Prostate gland (tissue), 2 donors: ENCODE measurements at regions not wholly inside any gene's neighbourhood (a gene's known extent, or its start where the extent isn't known, plus 50 kb on each side); places are given as distances from the start of the nearest gene placed in this dataset.
"Not testable (repeated sequence)": the region's sequence is repeated elsewhere in the genome, so short reads cannot be mapped to it uniquely, and the experiment has no call there.

ENCODE experiments used
- CTCF ChIP-seq, 4 experiments: fragments of 200-600 bp in 2 of 4; fragments of 450-650 bp in 2 of 4; sonication (generic) in 2 of 4; IDR thresholded peaks; 1 replicate in 3 of 4; 2 replicates in 1 of 4; pipeline ENCODE4 v1.5.1; 2016 to 2019; ENCODE audit warnings: antibody characterized with exemption in 4 of 4, mild to moderate bottlenecking in 2 of 4, moderate library complexity in 2 of 4
- POLR2A ChIP-seq: fragments of 450-650 bp; IDR thresholded peaks from one replicate; pipeline ENCODE4 v1.6.1; 2016; ENCODE audit warnings: antibody characterized with exemption, mild to moderate bottlenecking

- not testable (repeated sequence) for TF ChIP-seq CTCF (IDR thresholded peaks at IDR 0.05); POLR2A
Observed at GRCh38 chr4:119954487-119954886, 112.2 kb downstream of the MAD2L1 start.
